ENCODE measurements at regions not wholly inside any gene's neighbourhood (a gene's known extent, or its start where the extent isn't known, plus 50 kb on each side); places are given as distances from the start of the nearest gene placed in this dataset.

- Histone ChIP-seq H3K27me3 (ENCODE audit: control insufficient read depth, insufficient read depth, low read length) (no peaks in the 10 kb centered on the region), H3K27ac (ENCODE audit: low read depth, low read length) (no peak overlapping the region), H3K4me1 (ENCODE audit: control insufficient read depth, insufficient read depth, low read length) (no peaks in the 10 kb centered on the region), H3K4me3 (ENCODE audit: low read depth, low read length) (no peak overlapping the region), H3K36me3 (ENCODE audit: control insufficient read depth, insufficient read depth, low read length) (no peaks in the 10 kb centered on the region), H3K9ac (ENCODE audit: low read length) (no peak overlapping the region), H3K9me3 (ENCODE audit: control insufficient read depth, insufficient read depth, low read depth, low read length) (no peaks in the 10 kb centered on the region)
These were observed 505.4 kb downstream of the CPS1 start for GRCh38 chr2:211061612-211062296.

GRCh38 chr2:211062297-211062612 is 505.9 kb downstream of the CPS1 start:
- H3K9me3 ChIP-seq (ENCODE audit: control insufficient read depth, insufficient read depth, low read depth, low read length) = no peaks in the 10 kb centered on the region
- no peak overlapping the region for H3K4me3 ChIP-seq (ENCODE audit: low read depth, low read length)
- no peaks in the 10 kb centered on the region for H3K27me3 ChIP-seq (ENCODE audit: control insufficient read depth, insufficient read depth, low read length)
- H3K27ac ChIP-seq (ENCODE audit: low read depth, low read length) = no peak overlapping the region
- H3K36me3 ChIP-seq (ENCODE audit: control insufficient read depth, insufficient read depth, low read length) = no peaks in the 10 kb centered on the region
- no peaks in the 10 kb centered on the region for H3K4me1 ChIP-seq (ENCODE audit: control insufficient read depth, insufficient read depth, low read length)
- H3K9ac ChIP-seq (ENCODE audit: low read length) = no peak overlapping the region

GRCh38 chr2:211067029-211067428 is 510.6 kb downstream of the CPS1 start:
- Histone ChIP-seq H3K4me1 (ENCODE audit: control insufficient read depth, insufficient read depth, low read length) (no peaks in the 10 kb centered on the region), H3K27ac (ENCODE audit: low read depth, low read length) (no peak overlapping the region), H3K27me3 (ENCODE audit: control insufficient read depth, insufficient read depth, low read length) (no peaks in the 10 kb centered on the region), H3K9ac (ENCODE audit: low read length) (no peak overlapping the region), H3K36me3 (ENCODE audit: control insufficient read depth, insufficient read depth, low read length) (no peaks in the 10 kb centered on the region), H3K4me3 (ENCODE audit: low read depth, low read length) (no peak overlapping the region), H3K9me3 (ENCODE audit: control insufficient read depth, insufficient read depth, low read depth, low read length) (no peaks in the 10 kb centered on the region)

- Histone ChIP-seq H3K9me3 (ENCODE audit: control insufficient read depth, insufficient read depth, low read depth, low read length) (no peaks in the 10 kb centered on the region), H3K4me3 (ENCODE audit: low read depth, low read length) (no peak overlapping the region), H3K27me3 (ENCODE audit: control insufficient read depth, insufficient read depth, low read length) (no peaks in the 10 kb centered on the region), H3K36me3 (ENCODE audit: control insufficient read depth, insufficient read depth, low read length) (no peaks in the 10 kb centered on the region), H3K27ac (ENCODE audit: low read depth, low read length) (no peak overlapping the region), H3K9ac (ENCODE audit: low read length) (no peak overlapping the region), H3K4me1 (ENCODE audit: control insufficient read depth, insufficient read depth, low read length) (no peaks in the 10 kb centered on the region)
These were observed 511.8 kb downstream of the CPS1 start for GRCh38 chr2:211068108-211068780.

GRCh38 chr2:211070547-211070946 is 514.1 kb downstream of the CPS1 start:
- Histone ChIP-seq H3K27me3 (ENCODE audit: control insufficient read depth, insufficient read depth, low read length) (no peaks in the 10 kb centered on the region), H3K27ac (ENCODE audit: low read depth, low read length) (no peak overlapping the region), H3K9ac (ENCODE audit: low read length) (no peak overlapping the region), H3K4me1 (ENCODE audit: control insufficient read depth, insufficient read depth, low read length) (no peaks in the 10 kb centered on the region), H3K4me3 (ENCODE audit: low read depth, low read length) (no peak overlapping the region), H3K9me3 (ENCODE audit: control insufficient read depth, insufficient read depth, low read depth, low read length) (no peaks in the 10 kb centered on the region), H3K36me3 (ENCODE audit: control insufficient read depth, insufficient read depth, low read length) (no peaks in the 10 kb centered on the region)

- no peaks in the 10 kb centered on the region for H3K9me3 ChIP-seq (ENCODE audit: control insufficient read depth, insufficient read depth, low read depth, low read length)
- H3K4me3 ChIP-seq (ENCODE audit: low read depth, low read length) = no peak overlapping the region
- H3K9ac ChIP-seq (ENCODE audit: low read length) = no peak overlapping the region
- no peak overlapping the region for H3K27ac ChIP-seq (ENCODE audit: low read depth, low read length)
- no peaks in the 10 kb centered on the region for H3K27me3 ChIP-seq (ENCODE audit: control insufficient read depth, insufficient read depth, low read length)
- H3K4me1 ChIP-seq (ENCODE audit: control insufficient read depth, insufficient read depth, low read length) = no peaks in the 10 kb centered on the region
- H3K36me3 ChIP-seq (ENCODE audit: control insufficient read depth, insufficient read depth, low read length) = no peaks in the 10 kb centered on the region
These were observed 520.9 kb downstream of the CPS1 start for GRCh38 chr2:211077216-211077767.

GRCh38 chr2:211084352-211084751 is 528.0 kb downstream of the CPS1 start:
- Histone ChIP-seq H3K9me3 (ENCODE audit: control insufficient read depth, insufficient read depth, low read depth, low read length) (no peaks in the 10 kb centered on the region), H3K9ac (ENCODE audit: low read length) (no peak overlapping the region), H3K4me1 (ENCODE audit: control insufficient read depth, insufficient read depth, low read length) (no peaks in the 10 kb centered on the region), H3K36me3 (ENCODE audit: control insufficient read depth, insufficient read depth, low read length) (no peaks in the 10 kb centered on the region), H3K27me3 (ENCODE audit: control insufficient read depth, insufficient read depth, low read length) (no peaks in the 10 kb centered on the region), H3K27ac (ENCODE audit: low read depth, low read length) (no peak overlapping the region), H3K4me3 (ENCODE audit: low read depth, low read length) (no peak overlapping the region)

GRCh38 chr2:211085056-211085680 is 528.8 kb downstream of the CPS1 start:
- no peaks in the 10 kb centered on the region for H3K27me3 ChIP-seq (ENCODE audit: control insufficient read depth, insufficient read depth, low read length)
- H3K27ac ChIP-seq (ENCODE audit: low read depth, low read length) = no peak overlapping the region
- no peaks in the 10 kb centered on the region for H3K36me3 ChIP-seq (ENCODE audit: control insufficient read depth, insufficient read depth, low read length)
- no peaks in the 10 kb centered on the region for H3K4me1 ChIP-seq (ENCODE audit: control insufficient read depth, insufficient read depth, low read length)
- no peak overlapping the region for H3K9ac ChIP-seq (ENCODE audit: low read length)
- H3K4me3 ChIP-seq (ENCODE audit: low read depth, low read length) = no peak overlapping the region
- H3K9me3 ChIP-seq (ENCODE audit: control insufficient read depth, insufficient read depth, low read depth, low read length) = no peaks in the 10 kb centered on the region

GRCh38 chr2:211086049-211086448 is 529.6 kb downstream of the CPS1 start:
- H3K4me3 ChIP-seq (ENCODE audit: low read depth, low read length) = no peak overlapping the region
- no peak overlapping the region for H3K27ac ChIP-seq (ENCODE audit: low read depth, low read length)
- no peaks in the 10 kb centered on the region for H3K27me3 ChIP-seq (ENCODE audit: control insufficient read depth, insufficient read depth, low read length)
- H3K9me3 ChIP-seq (ENCODE audit: control insufficient read depth, insufficient read depth, low read depth, low read length) = no peaks in the 10 kb centered on the region
- no peaks in the 10 kb centered on the region for H3K4me1 ChIP-seq (ENCODE audit: control insufficient read depth, insufficient read depth, low read length)
- H3K9ac ChIP-seq (ENCODE audit: low read length) = no peak overlapping the region
- no peaks in the 10 kb centered on the region for H3K36me3 ChIP-seq (ENCODE audit: control insufficient read depth, insufficient read depth, low read length)

GRCh38 chr2:211089127-211089526 is 532.7 kb downstream of the CPS1 start:
- Histone ChIP-seq H3K9ac (ENCODE audit: low read length) (no peak overlapping the region), H3K4me3 (ENCODE audit: low read depth, low read length) (no peak overlapping the region), H3K36me3 (ENCODE audit: control insufficient read depth, insufficient read depth, low read length) (no peaks in the 10 kb centered on the region), H3K27ac (ENCODE audit: low read depth, low read length) (no peak overlapping the region), H3K27me3 (ENCODE audit: control insufficient read depth, insufficient read depth, low read length) (no peaks in the 10 kb centered on the region), H3K4me1 (ENCODE audit: control insufficient read depth, insufficient read depth, low read length) (no peaks in the 10 kb centered on the region), H3K9me3 (ENCODE audit: control insufficient read depth, insufficient read depth, low read depth, low read length) (no peaks in the 10 kb centered on the region)

- no peak overlapping the region for H3K9ac ChIP-seq (ENCODE audit: low read length)
- H3K4me3 ChIP-seq (ENCODE audit: low read depth, low read length) = no peak overlapping the region
- H3K36me3 ChIP-seq (ENCODE audit: control insufficient read depth, insufficient read depth, low read length) = no peaks in the 10 kb centered on the region
- no peaks in the 10 kb centered on the region for H3K4me1 ChIP-seq (ENCODE audit: control insufficient read depth, insufficient read depth, low read length)
- H3K9me3 ChIP-seq (ENCODE audit: control insufficient read depth, insufficient read depth, low read depth, low read length) = no peaks in the 10 kb centered on the region
- no peak overlapping the region for H3K27ac ChIP-seq (ENCODE audit: low read depth, low read length)
- H3K27me3 ChIP-seq (ENCODE audit: control insufficient read depth, insufficient read depth, low read length) = no peaks in the 10 kb centered on the region
These were observed 537.4 kb downstream of the CPS1 start for GRCh38 chr2:211093743-211094303.
